Astrocyte (in vitro differentiated cells and primary cell): ENCODE measurements at regions not wholly inside any gene's neighbourhood (a gene's known extent, or its start where the extent isn't known, plus 50 kb on each side); places are given as distances from the start of the nearest gene placed in this dataset.

Experiments used
- DNase-seq: peaks from one replicate; pipeline ENCODE4 v3.0.0-alpha.2; 2010; ENCODE audit warnings: low read depth
- FAIRE-seq: peaks from 2 replicates; lab custom pipeline; 2011; peaks lifted over from hg19 to GRCh38; lab: Jason Lieb, UNC
- H2AFZ ChIP-seq: 2 replicates; pipeline ENCODE4 v1.6.0; 2012; ENCODE audit warnings: low read depth, low read length, inconsistent platforms
- H3K27ac ChIP-seq: 2 replicates; pipeline ENCODE4 v1.5.1; 2011; ENCODE audit warnings: low read depth, low read length, inconsistent platforms
- H3K27me3 ChIP-seq: 2 replicates; pipeline ENCODE4 v1.6.0; 2011; ENCODE audit warnings: low read length, inconsistent platforms; ENCODE audit not compliant: insufficient read depth
- H3K36me3 ChIP-seq: 2 replicates; pipeline ENCODE4 v1.5.1; 2011; ENCODE audit warnings: low read length, inconsistent platforms; ENCODE audit not compliant: insufficient read depth
- H3K4me1 ChIP-seq: 2 replicates; pipeline ENCODE4 v1.5.1; 2011; ENCODE audit warnings: low read length, inconsistent platforms; ENCODE audit not compliant: insufficient read depth
- H3K4me2 ChIP-seq: 2 replicates; pipeline ENCODE4 v1.6.0; 2012; ENCODE audit warnings: low read length, inconsistent platforms
- H3K4me3 ChIP-seq: 2 replicates; pipeline ENCODE4 v1.5.1; 2011; ENCODE audit warnings: low read depth, mild to moderate bottlenecking, low read length, inconsistent platforms; ENCODE audit not compliant: insufficient read depth
- H3K79me2 ChIP-seq: 2 replicates; pipeline ENCODE4 v1.6.0; 2012; ENCODE audit warnings: mild to moderate bottlenecking, low read length, inconsistent platforms; ENCODE audit not compliant: insufficient read depth
- H3K9ac ChIP-seq: 2 replicates; pipeline ENCODE4 v1.6.0; 2012; ENCODE audit warnings: mild to moderate bottlenecking, low read length, inconsistent platforms
- H3K9me3 ChIP-seq: 2 replicates; pipeline ENCODE4 v1.5.1; 2012; ENCODE audit warnings: low read depth, mild to moderate bottlenecking, low read length, inconsistent platforms; ENCODE audit not compliant: insufficient read depth
- H4K20me1 ChIP-seq: 2 replicates; pipeline ENCODE4 v1.6.0; 2012; ENCODE audit warnings: low read length, inconsistent platforms; ENCODE audit not compliant: insufficient read depth
- H3K27ac Mint-ChIP-seq: one replicate; pipeline ENCODE4 v1.8.0; 2021; ENCODE audit warnings: mild to moderate bottlenecking, mixed read lengths; ENCODE audit not compliant: unreplicated experiment
- H3K27me3 Mint-ChIP-seq: one replicate; pipeline ENCODE4 v1.8.0; 2021; ENCODE audit warnings: low read depth, mixed read lengths; ENCODE audit not compliant: unreplicated experiment
- H3K36me3 Mint-ChIP-seq: one replicate; pipeline ENCODE4 v1.8.0; 2021; ENCODE audit warnings: low read depth, mixed read lengths; ENCODE audit not compliant: unreplicated experiment
- H3K4me1 Mint-ChIP-seq: one replicate; pipeline ENCODE4 v1.8.0; 2021; ENCODE audit warnings: low read depth, mixed read lengths; ENCODE audit not compliant: unreplicated experiment
- H3K4me3 Mint-ChIP-seq: one replicate; pipeline ENCODE4 v1.8.0; 2021; ENCODE audit warnings: mild to moderate bottlenecking, moderate library complexity, mixed read lengths; ENCODE audit not compliant: unreplicated experiment
- H3K9me3 Mint-ChIP-seq: one replicate; pipeline ENCODE4 v1.8.0; 2021; ENCODE audit warnings: mild to moderate bottlenecking, mixed read lengths; ENCODE audit not compliant: unreplicated experiment
- CTCF ChIP-seq: IDR thresholded peaks from 2 replicates; pipeline ENCODE4 v1.5.1; 2011; ENCODE audit warnings: low read depth, mild to moderate bottlenecking, inconsistent platforms, low read length, moderate library complexity; ENCODE audit not compliant: insufficient read depth
- EZH2 ChIP-seq: IDR thresholded peaks from 2 replicates; pipeline ENCODE4 v1.6.1; 2012; ENCODE audit warnings: mild to moderate bottlenecking, low read length, inconsistent platforms; ENCODE audit not compliant: insufficient read depth

GRCh38 chr7:139180700-139181311, 50.2 kb upstream of the UBN2 start:
- no peak for TF ChIP-seq EZH2
- TF ChIP-seq CTCF: no peak
- Mint-ChIP-seq H3K9me3 (no peaks in the 10 kb centered on the region), H3K36me3 (peaks cover 8% of the 10 kb centered on the region), H3K27me3 (no peaks in the 10 kb centered on the region), H3K27ac (no peak overlapping the region), H3K4me1 (peaks cover 5% of the 10 kb centered on the region), H3K4me3 (no peak overlapping the region)
- Histone ChIP-seq H4K20me1 (no peaks in the 10 kb centered on the region), H3K4me1 (no peaks in the 10 kb centered on the region), H3K4me3 (no peak overlapping the region), H2AFZ (no peak overlapping the region), H3K36me3 (no peaks in the 10 kb centered on the region), H3K27ac (no peak overlapping the region), H3K9ac (no peak overlapping the region), H3K9me3 (no peaks in the 10 kb centered on the region), H3K4me2 (no peak overlapping the region), H3K27me3 (no peaks in the 10 kb centered on the region), H3K79me2 (no peaks in the 10 kb centered on the region)
- DNase-seq (no peak), FAIRE-seq (no peak)
